DMS53 treated with DMSO at 0.1 percent for 48 hours (cell line): ENCODE measurements at regions not wholly inside any gene's neighbourhood (a gene's known extent, or its start where the extent isn't known, plus 50 kb on each side); places are given as distances from the start of the nearest gene placed in this dataset.
"Not testable (repeated sequence)": the region's sequence is repeated elsewhere in the genome, so short reads cannot be mapped to it uniquely, and the experiment has no call there.

ENCODE experiments used
- DNase-seq: peaks from one replicate; lab custom pipeline; 2025; ENCODE audit not compliant: unreplicated experiment; lab: John Stamatoyannopoulos, UW

DNA sequence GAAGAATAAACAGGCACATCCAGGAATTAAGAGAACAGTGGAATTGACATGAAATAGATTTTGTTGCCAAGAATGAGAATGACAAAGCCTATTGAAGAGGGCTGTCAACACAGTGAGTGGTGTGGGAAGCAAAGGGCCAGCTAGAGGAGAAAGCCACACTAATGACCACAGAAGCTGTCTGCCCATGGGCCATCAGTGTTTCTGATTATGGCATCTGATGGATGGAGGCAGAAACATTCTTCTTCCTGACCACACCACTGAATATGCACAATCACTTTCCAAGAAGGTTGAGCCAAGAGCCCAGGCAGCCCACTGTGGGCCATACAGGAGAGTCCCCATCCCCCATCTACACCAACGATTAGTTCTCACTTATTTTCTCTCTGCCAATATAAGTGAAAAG, 146.0 kb upstream of the SH3BP4 start:
- no peak for DNase-seq

DNA sequence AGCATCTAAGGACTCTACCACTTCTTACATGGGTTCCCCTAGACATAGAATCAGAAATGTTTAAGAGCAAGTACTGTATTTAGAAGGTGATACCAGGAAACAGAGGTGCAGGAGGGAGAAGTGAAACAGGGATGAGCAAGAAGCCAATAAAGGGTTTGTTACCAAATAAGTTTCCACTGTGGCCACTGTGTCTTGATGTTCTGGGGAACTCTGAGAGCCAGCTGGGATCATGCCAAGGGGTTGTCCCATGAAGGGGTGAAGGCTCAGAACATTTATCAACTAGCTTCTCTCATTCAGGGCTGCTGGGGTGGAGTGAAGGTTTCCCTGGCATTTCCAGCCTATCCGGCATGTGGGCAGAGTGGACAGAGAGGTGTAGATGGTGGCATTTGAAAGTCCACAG, 147.1 kb upstream of the SH3BP4 start:
- DNase-seq = no peak

DNA sequence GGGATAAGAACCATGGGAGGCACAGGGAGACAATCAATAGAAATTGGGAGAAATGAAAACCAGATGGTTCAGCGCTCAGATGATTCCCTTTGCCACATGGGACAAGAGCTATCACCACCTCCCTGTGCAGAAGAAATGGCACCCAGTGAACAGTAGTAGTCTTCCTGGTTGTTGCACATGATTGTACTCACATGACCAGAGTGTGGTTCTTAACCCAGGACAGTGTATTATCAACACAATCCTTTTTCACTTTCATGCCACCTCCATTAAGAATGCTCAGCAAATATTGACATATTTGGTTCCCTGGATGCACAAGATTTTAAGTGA, 149.0 kb upstream of the SH3BP4 start:
- DNase-seq = no peak

DNA sequence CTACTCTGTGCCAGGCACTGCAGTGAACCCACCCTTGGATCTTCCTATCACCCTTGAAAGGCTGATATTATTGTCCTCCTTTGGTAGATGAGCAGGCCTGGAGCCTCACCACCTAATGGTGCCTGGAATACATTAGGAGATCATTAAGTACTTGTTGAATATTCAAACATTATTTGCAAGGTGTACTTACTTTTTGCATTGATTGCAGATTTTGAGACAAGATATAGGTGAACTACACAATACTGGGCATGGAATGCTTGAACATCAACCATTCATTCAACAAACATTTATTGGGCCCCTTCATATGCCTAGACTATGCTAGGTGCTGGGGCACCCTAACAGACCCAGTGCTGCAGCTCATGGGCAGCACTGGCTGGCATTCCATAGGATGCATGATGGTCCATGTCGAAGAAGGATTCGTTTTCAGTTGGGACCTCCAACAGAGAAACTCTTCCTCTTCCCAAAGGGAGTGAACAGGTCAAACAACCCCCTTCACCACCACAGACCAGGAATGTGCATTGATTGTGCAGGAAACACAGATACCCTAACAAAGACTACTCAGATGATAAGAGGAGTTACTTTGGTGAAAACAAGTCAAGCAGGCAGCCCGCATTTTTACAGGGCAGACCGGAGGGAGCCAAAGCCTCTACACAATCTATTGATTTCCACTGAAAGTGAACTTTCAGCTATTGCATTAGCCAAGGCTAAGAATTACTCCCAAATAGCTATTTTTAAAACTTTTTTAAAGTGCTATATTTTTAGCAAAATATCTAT, 149.6 kb upstream of the SH3BP4 start:
- no peak for DNase-seq

DNA sequence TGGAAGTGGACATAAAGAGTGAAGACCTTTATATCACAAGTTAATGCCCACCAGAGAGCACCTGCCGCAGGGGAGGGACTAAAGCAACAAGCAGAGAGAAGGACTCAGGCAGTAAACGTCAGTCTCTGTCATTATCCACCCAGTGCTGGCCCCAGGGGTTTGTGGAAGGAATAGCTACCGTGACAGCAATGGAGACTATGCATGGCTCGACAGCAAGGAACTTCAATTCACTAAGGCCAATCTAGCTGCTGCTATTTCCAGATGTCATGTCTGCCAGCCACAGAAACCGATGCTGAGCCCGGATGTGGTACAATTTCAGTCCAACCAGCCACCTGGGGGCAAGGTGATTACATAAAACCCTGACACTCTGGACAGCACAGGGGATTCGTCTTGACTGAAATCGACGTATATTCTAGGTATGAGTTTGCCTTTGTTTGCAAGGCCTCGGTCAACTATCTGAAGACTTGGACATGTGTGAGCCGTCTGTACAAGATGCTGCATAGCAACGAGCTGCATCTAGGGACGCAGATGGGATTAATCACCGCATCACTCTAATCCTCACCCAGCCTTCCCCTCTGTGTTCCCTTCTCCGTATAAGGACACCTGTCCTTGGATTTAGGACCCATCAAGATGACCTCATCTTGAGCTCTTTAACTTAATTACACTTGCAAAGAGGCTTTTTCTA, 154.1 kb upstream of the SH3BP4 start:
- DNase-seq = no peak

DNA sequence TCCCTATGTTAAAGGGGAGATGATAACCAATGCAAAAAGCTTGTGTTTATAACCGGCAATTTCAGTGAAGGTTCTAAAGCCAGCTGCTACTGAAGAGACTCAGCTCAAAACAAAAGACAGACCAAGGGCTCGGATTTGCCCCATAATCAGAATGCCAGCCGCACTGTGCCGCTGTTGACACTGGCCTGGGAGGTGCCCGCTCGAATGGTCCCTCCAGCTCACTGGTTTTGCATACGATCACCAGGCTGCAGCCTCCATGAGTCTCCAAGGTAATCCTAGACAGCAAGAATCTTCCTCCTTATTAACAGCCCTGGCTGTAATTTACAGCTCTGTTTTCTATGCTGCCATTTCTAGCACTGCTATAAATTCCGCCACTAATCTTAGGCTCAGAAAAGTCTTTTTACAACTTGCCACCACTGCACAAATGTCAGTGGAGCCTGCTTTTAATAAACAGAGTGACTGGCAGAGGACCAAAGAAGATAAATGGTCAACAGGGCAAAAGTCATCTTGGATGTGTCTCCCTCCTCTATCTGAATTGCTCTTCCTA, 155.7 kb upstream of the SH3BP4 start:
- DNase-seq = no peak

DNA sequence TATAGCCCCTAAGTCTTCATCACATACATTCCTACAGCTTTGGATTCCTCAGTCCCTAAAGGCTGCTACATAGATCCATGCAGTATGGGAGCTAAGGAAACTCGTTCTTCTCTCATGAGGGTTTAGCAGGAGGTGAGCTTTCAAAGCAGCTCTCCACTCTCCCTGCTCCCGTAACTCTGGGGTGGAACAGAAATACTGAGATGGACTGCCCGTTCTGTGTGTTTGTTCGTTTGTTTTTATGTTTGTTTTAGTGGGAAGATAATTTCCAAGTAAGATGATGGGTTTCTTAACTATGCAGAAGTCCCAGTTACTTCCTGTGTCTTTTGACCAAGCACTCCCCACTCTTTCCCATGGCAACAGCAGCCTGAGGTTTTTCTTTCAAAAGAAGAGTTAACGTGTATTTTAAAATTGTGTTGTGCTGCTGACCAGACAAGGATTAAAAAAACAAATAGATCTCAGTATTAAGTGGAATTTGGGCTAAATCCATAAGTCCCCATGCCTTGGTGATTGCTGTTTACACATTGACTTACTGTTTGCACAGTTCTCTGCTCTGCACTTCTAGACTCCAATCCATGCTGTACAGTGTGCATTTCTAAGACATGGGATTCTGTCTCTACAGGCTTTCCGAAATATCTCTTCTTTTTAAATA, 156.4 kb upstream of the SH3BP4 start:
- DNase-seq = peak; percentile 3

DNA sequence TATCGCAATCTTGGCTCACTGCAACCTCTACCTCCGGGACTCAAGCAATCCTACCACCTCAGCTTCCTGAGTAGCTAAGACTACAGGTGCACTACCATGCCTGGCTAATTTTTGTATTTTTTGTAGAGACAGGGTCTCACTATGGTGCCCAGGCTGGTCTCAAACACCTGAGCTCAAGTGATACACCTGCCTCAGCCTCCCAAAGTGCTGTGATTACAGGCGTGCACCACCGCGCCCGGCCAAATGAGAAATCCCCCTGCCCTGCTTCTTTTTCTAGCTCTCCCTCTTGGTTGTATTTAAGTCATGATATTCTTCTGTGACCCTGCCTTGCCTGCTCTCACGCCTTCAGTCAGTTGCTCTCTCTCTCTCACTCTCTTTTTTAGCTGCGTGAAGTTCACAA, 157.0 kb upstream of the SH3BP4 start:
- DNase-seq = no peak

DNA sequence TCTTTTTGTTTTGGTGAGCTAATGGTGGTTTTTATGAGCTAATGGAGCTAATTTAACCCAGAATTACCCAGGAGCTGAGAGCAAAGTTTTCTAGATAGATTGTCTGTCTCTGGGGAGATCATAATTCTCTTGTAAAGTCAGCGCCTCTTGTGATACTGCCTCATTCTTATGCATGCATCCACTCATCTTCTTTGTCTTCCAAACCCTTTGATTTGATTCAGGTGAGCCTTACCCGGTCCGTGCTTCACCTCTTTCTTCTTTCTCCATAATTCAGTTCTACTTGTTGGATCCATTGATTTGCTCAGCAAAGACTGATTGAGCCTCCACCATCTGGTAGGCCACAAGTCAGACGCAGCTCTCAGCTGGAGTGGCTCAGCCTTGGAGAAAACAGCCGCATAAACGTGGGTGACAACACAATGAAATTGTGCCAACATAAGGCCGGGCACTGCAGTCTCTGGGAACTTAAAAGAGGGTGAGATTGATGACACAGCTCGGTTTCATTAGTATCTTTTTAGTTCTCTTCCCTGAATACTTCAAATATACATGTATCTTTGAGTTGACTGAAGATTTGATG, 158.5 kb upstream of the SH3BP4 start:
- no peak for DNase-seq

DNA sequence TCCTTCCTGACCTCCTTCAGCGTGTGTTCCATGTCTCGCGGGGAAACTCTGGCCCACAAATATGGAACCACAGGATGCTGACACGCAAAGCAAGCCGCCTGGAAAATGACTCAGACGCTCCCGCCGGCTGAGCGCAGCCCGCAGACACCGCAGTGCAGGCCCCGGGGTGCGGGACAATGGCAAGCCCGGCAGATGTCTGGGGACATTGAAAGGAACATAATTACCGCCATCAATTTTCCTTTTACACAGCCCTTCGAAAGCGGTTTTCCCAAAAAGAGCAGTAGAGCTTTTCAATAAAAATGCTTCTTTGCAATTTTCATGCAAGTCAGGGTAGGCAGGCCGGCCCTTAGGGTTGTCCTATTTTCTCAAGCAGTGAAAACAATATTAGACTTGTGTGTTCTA, 159.2 kb upstream of the SH3BP4 start:
- no peak for DNase-seq

DNA sequence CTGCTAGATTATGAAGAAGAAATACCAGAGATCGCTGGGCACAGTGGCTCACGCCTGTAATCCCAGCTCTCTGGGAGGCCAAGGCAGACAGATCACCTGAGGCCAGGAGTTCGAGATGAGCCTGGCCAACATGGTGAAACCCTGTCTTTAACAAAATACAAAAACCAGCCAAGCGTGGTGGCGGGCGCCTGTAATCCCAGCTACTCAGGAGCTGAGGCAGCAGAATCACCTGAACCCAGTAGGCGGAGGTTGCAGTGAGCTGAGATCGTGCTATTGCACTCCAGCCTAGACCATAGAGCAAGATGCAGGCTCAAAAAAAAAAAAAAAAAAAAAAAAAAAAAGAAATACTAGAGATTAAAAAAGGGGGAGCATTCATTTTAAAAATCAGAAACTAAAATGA, 159.7 kb upstream of the SH3BP4 start:
- not testable (repeated sequence) for DNase-seq

DNA sequence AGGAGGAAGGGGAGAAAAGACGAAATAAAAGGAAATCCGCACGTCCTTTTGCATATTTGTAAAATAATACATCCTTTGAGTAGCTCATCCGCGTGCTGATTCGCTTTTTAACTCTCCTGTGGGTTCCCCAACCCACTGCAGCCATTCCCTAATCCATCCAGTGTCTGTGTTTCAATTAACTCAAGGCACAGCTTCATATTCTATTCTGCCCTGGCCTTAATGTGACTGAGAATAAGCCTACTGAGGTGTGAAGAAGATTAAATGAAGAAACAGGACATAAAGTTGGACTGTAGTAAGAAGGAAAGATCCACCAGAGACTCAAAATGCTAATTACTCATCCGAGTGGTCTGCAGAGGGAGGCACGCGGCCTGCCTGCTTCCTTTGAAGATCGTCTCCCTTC, 161.4 kb upstream of the SH3BP4 start:
- DNase-seq = no peak

DNA sequence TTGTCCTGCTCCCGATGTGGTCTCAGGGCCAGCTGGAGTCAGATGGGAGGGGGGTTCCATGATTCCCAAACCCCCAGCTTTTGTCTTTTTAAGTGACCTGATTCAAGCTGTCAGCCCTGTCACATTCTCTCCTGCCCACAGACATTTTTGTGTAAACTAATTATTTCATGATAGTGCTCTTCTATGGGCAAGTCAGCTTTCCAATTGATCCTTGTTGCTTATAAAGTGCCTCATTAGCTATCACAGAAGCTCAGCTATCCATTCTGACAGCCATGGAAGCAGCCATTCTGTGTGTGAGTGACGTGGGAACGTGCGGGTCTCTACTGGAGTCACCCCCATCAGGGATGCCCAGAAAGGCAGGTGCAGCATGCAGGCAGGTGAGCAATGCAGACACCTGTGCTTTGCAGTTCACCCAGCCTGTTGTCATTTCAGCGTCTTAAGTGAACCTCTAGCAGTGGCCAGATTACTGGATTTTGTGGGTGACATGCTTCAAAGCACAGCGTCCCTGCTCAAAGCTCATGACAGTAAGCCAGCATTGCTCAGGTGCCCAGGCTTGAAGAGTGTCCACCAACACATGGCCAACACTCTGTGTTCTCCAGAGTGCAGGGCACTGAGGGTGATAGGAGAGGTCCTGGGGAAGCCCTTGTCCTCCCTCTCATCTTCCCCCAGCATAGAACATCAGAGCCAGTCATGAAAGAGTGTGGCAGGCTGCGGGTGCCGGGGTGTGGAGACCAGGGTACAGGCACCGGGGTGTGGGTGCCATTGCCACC, 162.1 kb upstream of the SH3BP4 start:
- no peak for DNase-seq

DNA sequence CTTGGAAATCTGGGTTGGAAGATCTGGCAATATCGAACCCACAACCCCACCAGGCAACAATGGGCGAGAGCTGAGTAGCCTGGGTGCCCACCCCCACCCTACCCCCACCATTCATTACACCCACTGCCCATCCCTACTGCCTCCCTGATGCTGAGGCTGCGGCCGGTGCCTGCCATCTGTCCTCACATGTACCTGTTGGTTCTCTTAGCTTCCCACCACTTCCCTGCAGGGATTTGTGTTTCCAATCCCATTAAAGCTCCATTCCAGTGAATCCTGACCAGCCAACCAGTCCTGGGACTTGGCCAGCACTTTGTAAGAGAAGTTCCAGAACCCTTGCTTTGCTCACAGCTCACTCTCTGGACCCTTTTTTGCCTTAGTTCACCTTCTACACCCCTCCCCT, 163.0 kb upstream of the SH3BP4 start:
- no peak for DNase-seq

DNA sequence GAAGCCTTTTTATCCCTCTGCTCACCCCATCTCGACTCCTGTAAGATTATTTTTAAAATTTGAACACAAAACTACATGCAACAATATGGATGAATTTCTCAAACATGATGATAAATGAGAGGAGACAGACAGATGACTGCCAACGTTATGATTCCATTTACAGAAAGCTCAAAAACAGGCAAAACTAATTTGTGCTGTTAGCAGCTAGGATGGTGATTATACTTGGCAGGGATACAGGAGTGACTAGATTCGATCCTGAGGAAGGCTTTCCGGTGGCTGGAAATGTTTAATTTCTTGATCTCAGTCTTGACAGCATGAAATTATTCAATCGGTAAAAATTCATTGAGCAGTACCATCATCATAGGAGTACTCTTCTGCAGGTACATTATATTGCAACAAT, 163.4 kb upstream of the SH3BP4 start:
- DNase-seq = no peak

DNA sequence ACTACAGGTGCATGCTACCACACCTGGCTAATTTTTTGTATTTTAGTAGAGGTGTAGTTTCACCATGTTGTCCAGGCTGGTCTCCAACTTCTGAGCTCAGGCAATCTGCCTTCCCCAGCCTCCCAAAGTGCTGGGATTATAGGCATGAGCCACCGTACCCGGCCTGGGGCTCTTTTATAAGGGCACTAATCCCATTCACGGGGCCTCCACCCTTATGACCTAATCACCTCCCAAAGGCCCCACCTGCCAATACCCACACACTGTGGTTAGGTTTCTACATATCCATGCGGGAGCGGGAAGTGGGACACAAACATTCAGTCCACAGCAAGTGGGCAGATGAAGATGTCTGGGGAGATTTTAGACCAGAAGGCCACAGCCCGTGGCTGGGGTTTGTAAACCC, 164.7 kb upstream of the SH3BP4 start:
- no peak for DNase-seq

DNA sequence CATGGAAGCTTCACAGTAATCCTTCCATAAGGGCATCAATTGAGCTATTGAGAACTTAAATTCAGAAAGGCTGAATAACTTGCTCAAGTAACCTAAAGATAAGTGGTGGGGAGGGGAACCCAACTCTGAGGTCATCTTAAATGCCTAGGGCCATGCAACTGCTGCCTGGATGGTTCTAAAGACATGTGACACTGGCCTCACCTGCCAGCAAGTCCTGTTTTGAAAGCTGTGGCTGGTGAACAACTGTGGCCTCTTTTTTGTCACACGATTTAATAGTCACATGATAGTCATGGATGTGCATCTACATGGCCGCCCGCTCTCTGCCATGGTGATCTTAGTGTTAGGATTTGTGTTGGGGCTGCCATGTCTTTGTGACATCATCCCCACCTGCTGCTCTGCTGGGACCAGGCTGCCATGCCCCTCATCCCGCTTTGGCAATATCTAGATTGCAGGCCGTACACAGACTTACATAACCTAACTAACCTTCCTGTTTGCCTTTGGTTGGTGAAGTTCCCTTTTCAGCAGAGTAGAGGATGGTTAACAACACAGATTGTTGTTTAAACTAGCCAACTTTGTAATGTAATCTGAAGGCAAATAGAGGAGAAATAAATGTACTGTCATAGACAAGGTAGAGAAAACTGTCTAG, 177.9 kb upstream of the SH3BP4 start:
- no peak for DNase-seq

DNA sequence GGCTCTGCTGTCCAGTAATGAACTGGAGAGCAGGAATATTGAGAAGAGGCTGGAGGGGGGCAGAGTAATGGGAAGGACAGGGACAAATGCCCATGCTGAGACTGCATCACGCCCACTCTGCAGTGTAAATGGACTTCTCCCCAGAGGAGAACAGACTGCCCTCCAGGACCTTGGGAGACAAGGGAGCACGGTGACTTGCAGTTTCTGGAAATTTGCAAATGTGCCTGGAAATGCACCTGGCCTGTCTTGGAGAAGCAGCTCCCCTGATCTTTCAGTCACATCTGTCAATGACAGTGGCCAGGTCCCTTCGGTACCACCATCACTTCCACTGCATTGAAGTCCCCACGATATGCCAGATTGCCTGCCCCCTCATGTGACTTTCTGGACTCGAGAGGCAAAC, 178.7 kb upstream of the SH3BP4 start:
- DNase-seq = no peak

DNA sequence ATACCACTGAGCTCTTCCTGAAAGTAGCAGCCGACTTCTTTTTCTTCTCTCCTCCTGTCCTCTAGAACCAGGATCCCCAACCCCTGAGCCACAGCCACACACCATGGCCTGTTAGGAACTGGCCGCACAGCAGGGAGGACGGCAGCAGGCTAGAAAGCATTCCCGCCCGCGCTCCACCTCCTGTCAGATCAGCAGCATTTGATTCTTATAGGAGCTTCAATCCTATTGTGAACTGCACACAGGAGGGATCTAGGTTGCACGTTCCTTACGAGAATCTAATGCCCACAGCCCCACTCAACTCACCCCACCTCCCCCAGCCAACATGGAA, 179.1 kb upstream of the SH3BP4 start:
- no peak for DNase-seq

DNA sequence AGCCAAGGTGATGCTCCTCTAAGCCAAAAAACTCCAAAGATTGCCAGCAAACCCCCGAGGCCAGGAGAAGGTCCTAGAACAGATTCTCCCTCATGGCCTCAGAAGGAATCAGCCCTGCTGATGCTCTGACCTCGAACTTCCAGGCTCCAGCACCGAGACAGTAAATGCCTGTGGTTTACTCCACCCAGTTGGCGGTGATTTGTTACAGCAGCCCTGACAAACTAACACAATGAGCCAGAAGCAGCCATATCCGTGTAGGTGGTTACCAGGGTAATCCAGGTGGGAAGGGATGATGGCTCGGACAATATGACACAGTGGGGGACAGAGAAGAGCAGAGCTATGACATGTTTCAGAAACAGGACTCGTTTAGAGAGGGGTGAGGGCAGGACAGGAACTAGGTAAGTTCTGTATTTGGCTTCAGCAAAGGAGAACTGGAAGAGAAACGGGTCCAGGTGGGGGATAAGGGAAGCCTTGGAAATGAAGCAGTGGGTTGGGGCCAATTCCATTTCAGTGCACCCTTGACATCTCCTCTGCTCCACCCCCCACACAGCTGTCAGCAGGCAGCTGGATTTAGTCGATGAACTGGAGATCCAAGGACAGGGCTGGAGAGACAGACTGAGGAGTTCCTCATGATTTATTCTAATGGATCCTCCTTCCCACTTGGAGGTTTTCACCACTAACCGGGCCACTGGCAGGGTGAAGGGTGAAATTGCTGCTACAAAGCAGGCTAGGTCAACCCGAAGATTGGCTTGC, 179.7 kb upstream of the SH3BP4 start:
- no peak for DNase-seq
